Heart left ventricle (tissue), 13 donors: ENCODE measurements at regions not wholly inside any gene's neighbourhood (a gene's known extent, or its start where the extent isn't known, plus 50 kb on each side); places are given as distances from the start of the nearest gene placed in this dataset.

Experiments
- CTCF ChIP-seq, 12 donors: fragments of 200-600 bp; sonication (generic) in 4 of 12; IDR thresholded peaks; one replicate each; pipeline versions ENCODE4 v1.5.0 to v1.8.0; 2018 to 2022; ENCODE audit warnings: antibody characterized with exemption in 12 of 12, mild to moderate bottlenecking in 5 of 12
- POLR2A ChIP-seq, 2 donors: fragments of 450-650 bp; IDR thresholded peaks; one replicate each; pipeline ENCODE4 v1.6.1; 2017; ENCODE audit warnings: antibody characterized with exemption in 2 of 2, mild to moderate bottlenecking in 2 of 2, moderate library complexity in 2 of 2
- donor health status: ischemic (EF 13 %, LVEDD 7.1; RV severe dilation, severe dysfunction).
- donor health status: DM: no; HTN: yes; CAD: no.
- donor health status: DM: no; HTN: no; CAD: no.
- donor health status: ischemic (EF 25% LVEDD 6.9; RV normal size, moderate dysfunction).
- donor health status: ischemic (EF 25% LVEDD 5.7; RV mildly dilated, moderate dysfunction).
- donor health status: ischemic (EF 35%, LVEDD 5.7; RV mildly dilated, moderate dysfunction).
- donor health status: nonischemic (EF 11% LVEDD 7.7; RV severe dilation, severe dysfunction).
- donor health status: DM: yes; HTN: yes; CAD: no.
- donor health status: PGD.
- donor health status: ischemic (EF 29% LVEDD 5.4; RV normal size, mild dysfunction).
- donor health status: nonischemic (EF 23%, LVEDD 6.1; RV moderate dilation, normal function).

- TF ChIP-seq CTCF (IDR thresholded peaks at IDR 0.05): no peak
- TF ChIP-seq POLR2A (IDR thresholded peaks at IDR 0.05): no peak
These were observed 149.3 kb upstream of the NRP1 start for GRCh38 chr10:33483816-33484190.
